Fibroblast of the aortic adventitia (primary cell): ENCODE measurements at regions not wholly inside any gene's neighbourhood (a gene's known extent, or its start where the extent isn't known, plus 50 kb on each side); places are given as distances from the start of the nearest gene placed in this dataset.
A peak's percentile ranks its signal among the peaks of the same experiment; 100 is the strongest.

Experiments
- DNase-seq: peaks from one replicate; pipeline ENCODE4 v3.0.0-alpha.2; 2010; ENCODE audit warnings: low read depth
- H3K4me3 ChIP-seq: 2 replicates; pipeline ENCODE4 v1.5.1; 2011; ENCODE audit warnings: low read depth, mild to moderate bottlenecking, control low read depth, low read length, moderate library complexity
- CTCF ChIP-seq: IDR thresholded peaks from 2 replicates; pipeline ENCODE4 v1.5.1; 2011; ENCODE audit warnings: mild to moderate bottlenecking, low read length, control low read depth, inconsistent platforms; ENCODE audit not compliant: insufficient read depth

GRCh38 chr4:124307143-124307542, 405.4 kb downstream of the ANKRD50 start:
- TF ChIP-seq CTCF, result no peak
- no peak for DNase-seq
- H3K4me3 ChIP-seq, result no peak overlapping the region

GRCh38 chr4:124318292-124318691, 394.2 kb downstream of the ANKRD50 start:
- no peak for TF ChIP-seq CTCF
- DNase-seq, result no peak
- no peak overlapping the region for H3K4me3 ChIP-seq

GRCh38 chr4:124321364-124321763, 391.2 kb downstream of the ANKRD50 start:
- H3K4me3 ChIP-seq, result no peak overlapping the region
- DNase-seq, result peak; percentile 48

GRCh38 chr4:124322234-124323065, 390.1 kb downstream of the ANKRD50 start:
- no peak overlapping the region for H3K4me3 ChIP-seq
- peak; percentile 38 for TF ChIP-seq CTCF
- DNase-seq, result peak; percentile 83

More at GRCh38 chr4:124321364-124321763, 391.2 kb downstream of the ANKRD50 start:
- peak; percentile 35 for TF ChIP-seq CTCF

GRCh38 chr4:124325690-124326089, 386.8 kb downstream of the ANKRD50 start:
- H3K4me3 ChIP-seq, result no peak overlapping the region
- no peak for TF ChIP-seq CTCF
- no peak for DNase-seq

GRCh38 chr4:124329134-124329533, 383.4 kb downstream of the ANKRD50 start:
- H3K4me3 ChIP-seq, result no peak overlapping the region
- no peak for DNase-seq
- TF ChIP-seq CTCF, result no peak

- no peak for DNase-seq
- H3K4me3 ChIP-seq, result no peak overlapping the region
- no peak for TF ChIP-seq CTCF
Observed at GRCh38 chr4:124330045-124330444, 382.5 kb downstream of the ANKRD50 start.
